ENCODE measurements at regions not wholly inside any gene's neighbourhood (a gene's known extent, or its start where the extent isn't known, plus 50 kb on each side); places are given as distances from the start of the nearest gene placed in this dataset.

GRCh38 chr6:154651656-154652055 lies 81.6 kb upstream of the SCAF8 start:
- TF ChIP-seq, protein P1, sequence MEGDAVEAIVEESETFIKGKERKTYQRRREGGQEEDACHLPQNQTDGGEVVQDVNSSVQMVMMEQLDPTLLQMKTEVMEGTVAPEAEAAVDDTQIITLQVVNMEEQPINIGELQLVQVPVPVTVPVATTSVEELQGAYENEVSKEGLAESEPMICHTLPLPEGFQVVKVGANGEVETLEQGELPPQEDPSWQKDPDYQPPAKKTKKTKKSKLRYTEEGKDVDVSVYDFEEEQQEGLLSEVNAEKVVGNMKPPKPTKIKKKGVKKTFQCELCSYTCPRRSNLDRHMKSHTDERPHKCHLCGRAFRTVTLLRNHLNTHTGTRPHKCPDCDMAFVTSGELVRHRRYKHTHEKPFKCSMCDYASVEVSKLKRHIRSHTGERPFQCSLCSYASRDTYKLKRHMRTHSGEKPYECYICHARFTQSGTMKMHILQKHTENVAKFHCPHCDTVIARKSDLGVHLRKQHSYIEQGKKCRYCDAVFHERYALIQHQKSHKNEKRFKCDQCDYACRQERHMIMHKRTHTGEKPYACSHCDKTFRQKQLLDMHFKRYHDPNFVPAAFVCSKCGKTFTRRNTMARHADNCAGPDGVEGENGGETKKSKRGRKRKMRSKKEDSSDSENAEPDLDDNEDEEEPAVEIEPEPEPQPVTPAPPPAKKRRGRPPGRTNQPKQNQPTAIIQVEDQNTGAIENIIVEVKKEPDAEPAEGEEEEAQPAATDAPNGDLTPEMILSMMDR (IDR thresholded peaks at IDR 0.05 in 8 of 11, conservative IDR thresholded peaks at IDR 0.05 in 3 of 11) = no peak
- no peak for TF ChIP-seq POLR2A (IDR thresholded peaks at IDR 0.05)
